ENCODE measurements at regions not wholly inside any gene's neighbourhood (a gene's known extent, or its start where the extent isn't known, plus 50 kb on each side); places are given as distances from the start of the nearest gene placed in this dataset.

DNA sequence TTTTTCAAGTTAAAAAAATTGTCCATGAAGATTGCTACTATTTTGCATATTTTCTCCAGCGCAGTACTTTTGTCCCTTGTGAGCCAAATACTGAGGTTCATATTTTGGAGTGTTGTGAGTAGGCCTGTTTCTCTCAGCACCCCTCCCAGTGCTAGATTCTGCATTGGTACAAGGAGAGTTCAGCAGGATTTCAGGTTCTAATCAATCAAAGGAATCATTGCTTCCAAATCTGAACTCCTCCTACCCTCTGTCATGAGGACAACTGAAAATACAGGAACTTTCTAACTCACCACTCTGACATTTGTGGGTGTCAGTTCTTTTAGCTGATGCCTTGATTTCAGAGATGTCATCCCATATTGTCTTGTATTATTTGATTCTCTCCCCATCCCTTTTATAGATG lies 299.9 kb downstream of the FZD1 start:
- no peak for TF ChIP-seq CTCF (conservative IDR thresholded peaks at IDR 0.05; ENCODE audit: low read length)
- no peak for TF ChIP-seq EZH2phosphoT487 (IDR thresholded peaks at IDR 0.05; ENCODE audit: borderline replicate concordance)
